Epithelial cell of proximal tubule (primary cell): ENCODE measurements at regions not wholly inside any gene's neighbourhood (a gene's known extent, or its start where the extent isn't known, plus 50 kb on each side); places are given as distances from the start of the nearest gene placed in this dataset.

Experiments used
- DNase-seq: peaks from one replicate; pipeline ENCODE4 v3.0.0-alpha.2; 2011; ENCODE audit warnings: low read depth
- H3K4me3 ChIP-seq: 2 replicates; pipeline ENCODE4 v1.5.1; 2011; ENCODE audit warnings: low read depth, mild to moderate bottlenecking, low read length
- CTCF ChIP-seq: conservative IDR thresholded peaks from 2 replicates; pipeline ENCODE4 v1.5.1; 2012; ENCODE audit warnings: low read depth, mild to moderate bottlenecking, low read length

GRCh38 chr5:123807177-123807945, 295.4 kb downstream of the CSNK1G3 start:
- DNase-seq = no peak
- no peak for TF ChIP-seq CTCF
- no peak overlapping the region for H3K4me3 ChIP-seq

DNA sequence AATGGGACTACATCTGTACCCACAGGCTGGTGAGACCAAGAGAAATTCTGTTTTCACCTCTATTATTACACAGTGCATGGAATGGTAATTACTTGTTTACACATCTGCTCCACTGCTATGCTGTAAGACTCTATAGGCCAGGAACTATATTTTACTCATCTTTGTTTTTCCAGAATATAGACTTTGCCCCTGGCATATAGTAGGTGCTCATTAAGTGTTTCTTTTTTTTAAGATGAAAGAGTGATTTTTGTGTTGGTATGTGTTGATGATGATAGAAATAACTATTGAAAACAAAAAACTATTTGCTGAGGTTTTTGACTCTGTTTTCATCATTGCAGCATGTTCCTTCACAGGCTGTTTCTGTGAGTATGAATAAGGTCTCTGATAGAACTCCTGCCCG, 294.7 kb downstream of the CSNK1G3 start:
- no peak for TF ChIP-seq CTCF
- DNase-seq = no peak
- H3K4me3 ChIP-seq = no peak overlapping the region

DNA sequence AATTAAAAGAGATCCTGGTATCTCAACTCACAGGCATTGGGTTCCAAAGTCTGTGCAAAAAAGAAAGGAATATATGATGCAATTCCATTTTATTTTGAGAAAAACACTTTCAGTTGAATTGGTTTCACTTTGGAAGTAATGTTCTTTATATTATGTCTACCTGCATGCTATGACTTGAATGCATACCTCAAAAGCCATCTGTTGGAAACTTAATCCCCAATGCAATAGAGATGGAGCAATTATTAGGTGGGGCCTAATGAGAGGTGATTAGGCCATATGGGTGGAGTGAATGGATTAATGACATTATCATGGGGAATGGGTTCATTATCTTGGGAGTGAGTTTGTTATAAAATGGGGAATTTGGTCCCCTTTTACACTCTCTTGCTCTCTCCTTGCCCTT, 293.3 kb downstream of the CSNK1G3 start:
- DNase-seq = no peak
- no peak for TF ChIP-seq CTCF
- no peak overlapping the region for H3K4me3 ChIP-seq

DNA sequence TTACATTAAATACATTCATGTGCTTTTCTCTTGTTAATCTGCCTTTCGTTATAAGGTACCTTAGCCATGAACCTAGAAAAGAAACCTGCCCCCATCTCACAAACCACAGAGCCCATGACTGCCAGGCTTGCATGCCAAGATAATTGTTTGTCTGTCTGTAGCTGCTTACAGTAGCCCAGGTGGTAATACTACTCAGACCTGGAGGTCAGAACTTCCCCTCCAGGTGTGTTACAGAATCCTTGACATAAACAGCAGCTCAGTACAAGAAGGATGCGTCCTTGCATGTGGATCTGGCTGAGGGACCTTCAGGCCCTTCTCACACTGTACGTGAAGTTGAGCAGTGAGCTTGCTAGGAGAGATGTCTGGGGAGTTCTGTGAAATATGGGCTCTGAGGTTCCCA, 291.4 kb downstream of the CSNK1G3 start:
- no peak for TF ChIP-seq CTCF
- DNase-seq = no peak
- no peak overlapping the region for H3K4me3 ChIP-seq

DNA sequence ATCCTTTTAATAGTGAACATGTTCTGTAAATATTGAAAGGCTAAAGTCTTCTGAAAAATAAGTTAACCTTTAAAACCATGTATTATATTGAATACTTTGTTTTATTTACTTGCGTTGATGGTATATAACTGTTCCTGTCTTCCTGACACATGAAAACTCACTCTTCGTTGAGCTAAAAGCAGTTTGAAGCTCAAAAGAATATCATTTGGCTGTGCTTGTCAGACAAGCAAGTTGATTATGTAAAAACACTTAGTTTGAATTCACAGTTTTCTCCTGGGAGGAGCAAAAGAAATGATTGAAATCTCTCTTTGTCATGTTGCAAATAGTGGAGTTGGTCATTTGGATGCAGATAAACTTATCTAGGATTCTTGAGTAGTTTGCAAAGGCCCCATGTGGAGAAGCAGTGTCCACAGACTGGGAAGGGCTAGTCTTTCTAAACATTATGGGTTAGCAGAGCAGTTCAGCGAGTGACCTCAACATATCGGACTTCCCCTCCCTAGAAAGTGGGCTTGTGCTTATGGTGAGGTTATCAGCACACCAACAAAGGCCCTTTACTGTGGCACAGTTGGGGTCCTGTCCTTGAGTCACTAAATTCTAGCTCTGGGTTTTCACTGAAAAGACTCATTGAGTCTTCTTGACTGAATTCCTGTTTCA, 290.4 kb downstream of the CSNK1G3 start:
- no peak overlapping the region for H3K4me3 ChIP-seq
- no peak for DNase-seq
- no peak for TF ChIP-seq CTCF

DNA sequence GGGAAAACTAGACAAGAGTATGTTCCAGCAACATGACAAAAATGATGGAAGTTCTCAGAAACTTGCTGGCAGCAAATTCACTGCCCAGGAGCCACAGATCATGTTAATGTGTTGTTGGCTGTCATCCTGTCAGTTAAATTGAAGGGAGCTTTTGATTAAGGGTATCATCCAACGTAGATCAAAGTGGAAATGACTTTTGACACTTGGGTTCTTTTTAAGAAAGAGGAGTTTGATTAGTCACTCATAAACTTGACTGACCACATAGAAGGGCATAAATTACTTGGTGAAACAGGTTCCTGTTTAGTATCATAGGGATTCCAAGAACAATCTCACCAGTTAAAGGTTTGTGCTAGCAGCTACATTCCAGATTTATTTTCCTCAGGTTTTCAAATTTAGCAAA, 288.7 kb downstream of the CSNK1G3 start:
- TF ChIP-seq CTCF = no peak
- DNase-seq = no peak
- no peak overlapping the region for H3K4me3 ChIP-seq

- DNase-seq = no peak
- TF ChIP-seq CTCF = no peak
Observed at GRCh38 chr5:123795688-123796087, 283.7 kb downstream of the CSNK1G3 start.

More at GRCh38 chr5:123795688-123796087, 283.7 kb downstream of the CSNK1G3 start:
- no peak overlapping the region for H3K4me3 ChIP-seq
